Calu3 (cell line): ENCODE measurements at regions not wholly inside any gene's neighbourhood (a gene's known extent, or its start where the extent isn't known, plus 50 kb on each side); places are given as distances from the start of the nearest gene placed in this dataset.

Experiments used
- BruUV-seq: library from RNA; stranded (reverse); fragments of 400-500 nt; replicated peaks from 2 replicates; lab custom pipeline; 2021; lab: Mats Ljungman, UMichigan
- CTCF ChIA-PET: fragments of 300-600 bp; sonication (Branson Sonifier 250); formaldehyde crosslinking; loops from one replicate; lab custom pipeline; 2022; ENCODE audit warnings: antibody characterized with exemption; lab: Charles Lee
- DNase-seq: peaks from one replicate; pipeline ENCODE4 v3.0.0; 2022
- H3K27ac Mint-ChIP-seq: one replicate; pipeline ENCODE4 v1.8.0; 2022; ENCODE audit warnings: mixed read lengths; ENCODE audit not compliant: unreplicated experiment
- H3K27me3 Mint-ChIP-seq: one replicate; pipeline ENCODE4 v1.8.0; 2022; ENCODE audit warnings: mixed read lengths; ENCODE audit not compliant: unreplicated experiment
- H3K36me3 Mint-ChIP-seq: one replicate; pipeline ENCODE4 v1.8.0; 2022; ENCODE audit warnings: mild to moderate bottlenecking, moderate library complexity, mixed read lengths; ENCODE audit not compliant: insufficient read depth, unreplicated experiment
- H3K4me1 Mint-ChIP-seq: one replicate; pipeline ENCODE4 v1.8.0; 2022; ENCODE audit warnings: mild to moderate bottlenecking, low read depth, mixed read lengths; ENCODE audit not compliant: unreplicated experiment
- H3K4me3 Mint-ChIP-seq: one replicate; pipeline ENCODE4 v1.8.0; 2022; ENCODE audit warnings: mild to moderate bottlenecking, low read depth, moderate library complexity, mixed read lengths; ENCODE audit not compliant: unreplicated experiment
- H3K9me3 Mint-ChIP-seq: one replicate; pipeline ENCODE4 v1.8.0; 2022; ENCODE audit warnings: low read depth, mixed read lengths; ENCODE audit not compliant: unreplicated experiment
- intact Hi-C: fragments of 100-400 bp; cut with micrococcal nuclease; formaldehyde crosslinking; loops from one replicate; pipeline ENCODE4 v1.10.0; 2022; ENCODE audit not compliant: unreplicated experiment
- TF ChIP-seq, protein P1 (sequence below): fragments of 200-600 bp; IDR thresholded peaks from one replicate; pipeline ENCODE4 v1.8.0; 2022; ENCODE audit warnings: antibody characterized with exemption; ENCODE audit not compliant: unreplicated experiment

DNA sequence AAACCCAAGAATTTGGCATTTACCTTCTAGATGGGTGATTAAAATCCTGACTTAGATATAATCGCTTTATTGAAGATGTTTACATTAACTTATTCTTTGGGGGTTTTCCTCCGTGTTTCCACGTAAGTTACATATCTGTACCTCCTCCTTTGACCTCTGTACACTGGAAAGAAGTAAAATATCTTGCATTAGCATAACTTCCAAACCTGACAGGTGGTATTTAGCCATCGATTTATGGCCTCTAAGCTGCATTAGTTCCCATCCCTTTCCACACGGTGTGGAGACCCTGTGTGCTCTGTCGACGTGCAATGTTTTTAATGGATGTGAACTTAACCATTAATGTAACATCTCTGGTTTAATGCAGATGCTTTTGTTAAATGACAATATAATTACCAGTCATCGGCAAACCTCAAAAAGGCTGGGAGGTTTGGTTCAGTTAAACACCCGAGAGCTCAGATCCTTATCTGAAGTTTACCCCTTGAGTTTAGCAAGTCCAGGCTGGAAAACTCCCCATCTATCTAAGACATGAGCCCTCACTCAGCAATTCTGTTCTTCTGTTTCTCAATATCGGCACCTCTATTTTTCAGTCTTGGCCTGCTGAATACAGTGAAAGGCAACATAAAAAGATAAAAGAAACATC, 295.2 kb downstream of the GATA3 start:
- intact Hi-C loops = no loop called here
- no peak overlapping the region for H3K27ac Mint-ChIP-seq
- peaks cover 2% of the 10 kb centered on the region for H3K9me3 Mint-ChIP-seq
- TF ChIP-seq, protein P1, sequence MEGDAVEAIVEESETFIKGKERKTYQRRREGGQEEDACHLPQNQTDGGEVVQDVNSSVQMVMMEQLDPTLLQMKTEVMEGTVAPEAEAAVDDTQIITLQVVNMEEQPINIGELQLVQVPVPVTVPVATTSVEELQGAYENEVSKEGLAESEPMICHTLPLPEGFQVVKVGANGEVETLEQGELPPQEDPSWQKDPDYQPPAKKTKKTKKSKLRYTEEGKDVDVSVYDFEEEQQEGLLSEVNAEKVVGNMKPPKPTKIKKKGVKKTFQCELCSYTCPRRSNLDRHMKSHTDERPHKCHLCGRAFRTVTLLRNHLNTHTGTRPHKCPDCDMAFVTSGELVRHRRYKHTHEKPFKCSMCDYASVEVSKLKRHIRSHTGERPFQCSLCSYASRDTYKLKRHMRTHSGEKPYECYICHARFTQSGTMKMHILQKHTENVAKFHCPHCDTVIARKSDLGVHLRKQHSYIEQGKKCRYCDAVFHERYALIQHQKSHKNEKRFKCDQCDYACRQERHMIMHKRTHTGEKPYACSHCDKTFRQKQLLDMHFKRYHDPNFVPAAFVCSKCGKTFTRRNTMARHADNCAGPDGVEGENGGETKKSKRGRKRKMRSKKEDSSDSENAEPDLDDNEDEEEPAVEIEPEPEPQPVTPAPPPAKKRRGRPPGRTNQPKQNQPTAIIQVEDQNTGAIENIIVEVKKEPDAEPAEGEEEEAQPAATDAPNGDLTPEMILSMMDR = no peak
- H3K36me3 Mint-ChIP-seq = no peaks in the 10 kb centered on the region
- peaks cover 18% of the 10 kb centered on the region for H3K4me1 Mint-ChIP-seq
- CTCF ChIA-PET = no interaction called here
- no peaks in the 10 kb centered on the region for H3K27me3 Mint-ChIP-seq
- no peak overlapping the region for H3K4me3 Mint-ChIP-seq
- DNase-seq = no peak
- BruUV-seq = no TSS peak

DNA sequence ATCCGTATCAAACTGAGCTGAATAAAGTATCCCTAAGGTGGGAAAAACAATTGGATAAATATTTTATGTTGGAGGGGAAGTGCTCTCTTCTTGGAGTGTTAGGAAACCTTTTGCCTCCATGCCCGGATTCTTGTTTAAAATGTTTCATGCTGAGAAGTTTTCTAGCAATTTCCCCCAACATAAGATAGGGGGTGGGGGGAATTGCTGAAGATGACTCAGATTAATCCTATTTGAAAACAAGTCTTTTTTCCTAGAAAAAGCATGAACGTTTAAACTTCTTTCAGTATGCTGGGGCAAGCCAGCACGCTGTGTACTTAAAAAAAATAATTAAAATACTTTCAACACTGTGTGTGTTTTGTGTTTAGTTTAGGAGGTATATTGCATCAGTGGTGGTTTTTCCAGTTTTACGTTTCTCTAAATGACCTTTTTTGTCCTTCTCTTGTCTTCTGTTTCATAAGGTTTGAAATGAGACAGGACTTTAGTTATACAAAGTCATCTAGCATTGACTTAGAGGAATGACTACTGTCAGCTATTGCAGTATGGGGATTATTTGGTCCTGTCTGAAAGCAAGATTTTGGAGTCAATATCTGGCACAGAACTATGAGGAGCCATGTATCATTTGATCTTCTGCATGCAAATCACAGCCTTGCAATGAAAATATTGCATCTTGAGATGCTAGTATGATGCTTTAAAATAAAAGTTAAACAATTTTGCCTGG, 295.9 kb downstream of the GATA3 start:
- TF ChIP-seq, protein P1 = no peak
- no peaks in the 10 kb centered on the region for H3K27me3 Mint-ChIP-seq
- H3K4me1 Mint-ChIP-seq = peaks cover 17% of the 10 kb centered on the region
- peaks cover 2% of the 10 kb centered on the region for H3K9me3 Mint-ChIP-seq
- H3K4me3 Mint-ChIP-seq = no peak overlapping the region
- H3K27ac Mint-ChIP-seq = no peak overlapping the region
- H3K36me3 Mint-ChIP-seq = no peaks in the 10 kb centered on the region
- CTCF ChIA-PET = no interaction called here
- no TSS peak for BruUV-seq
- DNase-seq = no peak
- intact Hi-C loops = no loop called here

DNA sequence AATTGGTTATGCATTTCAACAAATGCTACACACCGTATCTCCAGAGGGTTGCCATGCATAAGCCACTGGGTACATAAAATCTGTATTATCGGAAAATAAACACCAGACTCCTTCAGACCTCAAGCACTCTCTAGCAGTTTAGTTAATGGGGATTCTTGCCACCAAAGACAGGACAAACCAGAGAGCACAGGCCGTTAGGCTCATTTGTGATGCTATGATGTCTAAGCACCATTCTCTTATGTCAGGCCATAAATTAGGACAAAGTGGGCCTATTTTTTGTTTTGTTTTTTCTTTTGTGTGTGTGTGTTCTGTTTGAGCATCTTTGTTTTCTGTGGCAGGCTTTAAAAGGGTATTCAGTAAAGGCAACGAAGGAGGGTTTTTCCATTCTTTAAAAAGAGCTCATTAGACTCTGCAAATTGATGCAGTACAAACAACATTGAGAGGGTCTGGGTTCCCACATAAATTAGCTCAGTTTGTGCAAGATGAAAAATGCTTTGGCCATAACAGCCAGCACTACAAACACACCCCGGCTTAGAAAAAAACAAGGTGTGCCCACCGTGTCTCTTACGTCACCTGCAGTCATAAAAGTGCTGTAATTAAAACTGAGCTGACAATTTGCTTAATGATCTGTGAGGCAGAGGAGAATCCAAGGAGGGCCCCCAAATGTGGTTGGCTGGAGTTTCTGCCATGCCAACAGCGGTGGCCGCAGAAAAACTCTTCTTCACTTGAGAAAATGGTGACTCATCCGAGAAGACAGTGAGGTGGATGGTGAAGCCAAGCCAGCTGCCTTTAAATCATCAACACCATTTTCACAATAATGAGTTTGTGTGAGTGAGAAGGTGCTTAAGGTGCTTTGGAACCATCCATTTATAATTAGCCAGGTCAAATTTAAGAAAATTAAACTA, 297.9 kb downstream of the GATA3 start:
- no peak for DNase-seq
- Mint-ChIP-seq H3K4me3 (no peak overlapping the region), H3K27me3 (no peaks in the 10 kb centered on the region), H3K9me3 (peaks cover 2% of the 10 kb centered on the region), H3K4me1 (peaks cover 9% of the 10 kb centered on the region), H3K27ac (no peak overlapping the region), H3K36me3 (no peaks in the 10 kb centered on the region)
- CTCF ChIA-PET = interaction anchor here (1.0 kb wide), 1 partner anchor 37 kb away, joined by 3 read pairs; no protein-coding TSS in a partner anchor
- intact Hi-C loops = no loop called here
- TF ChIP-seq, protein P1 = no peak
- BruUV-seq = no TSS peak

DNA sequence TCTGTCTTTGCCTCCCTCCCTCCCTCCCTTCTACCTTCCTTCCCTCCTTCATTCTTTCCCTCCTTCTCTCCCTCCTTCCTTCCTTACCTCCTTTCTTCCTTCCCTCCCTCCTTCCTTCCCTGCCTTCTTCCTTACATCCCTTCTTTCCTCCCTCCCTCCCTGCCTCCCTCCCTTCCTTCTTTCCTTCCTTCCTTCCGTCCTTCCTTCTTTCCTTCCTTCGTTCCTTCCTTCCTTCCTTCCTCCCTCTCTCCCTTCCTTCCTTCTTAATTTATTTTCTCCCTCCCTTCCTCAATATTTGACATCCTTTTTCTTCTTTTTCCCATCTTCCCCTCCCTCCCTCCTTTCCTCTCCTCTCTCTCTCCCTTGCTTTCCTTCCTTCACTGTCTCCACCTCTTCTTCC, 301.8 kb downstream of the GATA3 start:
- Mint-ChIP-seq H3K27ac (no peak overlapping the region), H3K27me3 (no peaks in the 10 kb centered on the region), H3K36me3 (no peaks in the 10 kb centered on the region), H3K4me3 (no peak overlapping the region), H3K9me3 (no peaks in the 10 kb centered on the region), H3K4me1 (peaks cover 18% of the 10 kb centered on the region)
- no TSS peak for BruUV-seq
- CTCF ChIA-PET = interaction anchor here (1.3 kb wide), 1 partner anchor 9 kb away, joined by 3 read pairs; no protein-coding TSS in a partner anchor
- intact Hi-C loops = no loop called here
- TF ChIP-seq, protein P1 = no peak
- no peak for DNase-seq
